GM18873 (cell line): ENCODE measurements at regions not wholly inside any gene's neighbourhood (a gene's known extent, or its start where the extent isn't known, plus 50 kb on each side); places are given as distances from the start of the nearest gene placed in this dataset.

Experiments
- ATAC-seq: cut with Tn5 transposase; IDR thresholded peaks from one replicate; pipeline ENCODE4 v1.9.1; 2021; ENCODE audit warnings: mild to moderate bottlenecking, moderate library complexity, moderate number of reproducible peaks; ENCODE audit not compliant: unreplicated experiment, low FRiP score

DNA sequence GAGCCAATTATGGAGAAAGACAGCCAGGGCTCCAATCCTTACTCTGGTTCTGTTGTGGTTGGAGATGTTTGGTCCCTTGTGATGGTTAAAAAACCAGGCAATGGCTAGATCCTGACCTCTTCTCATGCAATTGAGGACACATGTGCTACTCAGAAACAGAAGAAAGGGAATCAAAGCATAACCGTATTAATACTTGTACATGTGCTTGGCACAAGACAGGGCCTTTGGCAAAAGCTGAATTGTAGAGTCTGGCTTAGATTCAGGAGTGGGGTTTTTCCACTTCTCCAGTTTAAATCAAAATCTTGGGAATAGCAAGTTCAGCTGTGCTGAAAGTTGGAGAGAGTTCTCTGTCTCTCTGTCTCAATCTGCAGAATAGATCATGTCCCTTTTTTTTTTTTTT lies 80.1 kb upstream of the E2F8 start:
- no peak for ATAC-seq

DNA sequence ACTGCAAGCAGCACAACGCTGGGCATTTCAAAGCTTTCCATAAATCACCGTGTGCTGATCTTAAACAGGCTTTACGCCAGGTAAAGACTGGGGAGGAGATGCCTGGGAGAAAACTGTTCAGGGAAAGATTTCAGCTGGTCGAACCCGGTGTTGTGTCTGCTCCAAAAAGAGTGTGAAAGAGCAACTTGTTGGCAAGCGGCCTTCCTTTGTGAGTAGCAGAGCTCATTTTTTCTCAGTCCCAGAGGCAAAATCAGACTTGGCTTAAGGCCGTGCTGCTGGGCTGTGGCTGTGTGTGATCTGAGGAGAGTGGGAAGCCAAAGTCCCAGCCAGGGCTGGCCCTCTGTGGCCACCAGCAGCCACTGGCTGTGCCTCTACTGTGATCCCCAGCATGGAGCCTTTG lies 75.7 kb upstream of the E2F8 start:
- no peak for ATAC-seq

DNA sequence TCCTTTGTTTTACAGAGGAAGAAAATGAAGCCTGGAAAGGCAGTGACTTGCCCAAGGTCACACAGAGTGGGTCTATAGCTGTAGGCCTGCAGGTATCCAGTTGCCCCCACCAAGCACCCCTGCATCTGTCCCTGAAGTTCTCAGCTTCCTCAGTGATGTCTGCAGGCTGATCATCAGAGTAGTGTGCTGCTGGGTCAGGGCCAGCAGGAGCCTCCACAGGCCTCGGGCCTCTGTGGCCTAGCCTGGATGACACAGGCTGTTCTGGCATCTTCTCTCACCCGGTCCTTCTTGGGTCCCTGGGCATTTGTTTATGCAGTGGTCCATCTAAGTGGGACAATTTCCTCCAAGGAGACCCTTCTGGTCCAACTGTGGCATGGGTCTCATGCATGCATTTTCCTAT lies 74.8 kb upstream of the E2F8 start:
- ATAC-seq, result no peak

DNA sequence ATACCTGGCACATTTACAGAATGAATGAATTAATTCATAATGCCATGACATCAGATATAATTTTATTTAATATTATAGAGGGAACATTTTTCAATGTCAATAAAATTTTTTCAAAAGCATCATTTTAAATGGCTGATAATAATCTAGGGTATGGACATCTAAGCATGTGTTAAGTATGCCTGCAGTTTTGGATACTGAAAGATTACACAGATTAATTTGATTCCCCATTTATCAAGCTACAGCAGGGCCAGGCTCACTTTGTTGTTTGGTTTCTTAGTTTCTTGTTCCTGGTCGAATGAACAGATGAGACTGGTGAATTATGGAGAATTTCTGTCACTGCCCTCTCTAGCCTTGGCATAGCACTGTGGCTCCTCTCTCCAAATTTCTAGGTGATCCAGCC lies 72.4 kb upstream of the E2F8 start:
- ATAC-seq, result no peak

DNA sequence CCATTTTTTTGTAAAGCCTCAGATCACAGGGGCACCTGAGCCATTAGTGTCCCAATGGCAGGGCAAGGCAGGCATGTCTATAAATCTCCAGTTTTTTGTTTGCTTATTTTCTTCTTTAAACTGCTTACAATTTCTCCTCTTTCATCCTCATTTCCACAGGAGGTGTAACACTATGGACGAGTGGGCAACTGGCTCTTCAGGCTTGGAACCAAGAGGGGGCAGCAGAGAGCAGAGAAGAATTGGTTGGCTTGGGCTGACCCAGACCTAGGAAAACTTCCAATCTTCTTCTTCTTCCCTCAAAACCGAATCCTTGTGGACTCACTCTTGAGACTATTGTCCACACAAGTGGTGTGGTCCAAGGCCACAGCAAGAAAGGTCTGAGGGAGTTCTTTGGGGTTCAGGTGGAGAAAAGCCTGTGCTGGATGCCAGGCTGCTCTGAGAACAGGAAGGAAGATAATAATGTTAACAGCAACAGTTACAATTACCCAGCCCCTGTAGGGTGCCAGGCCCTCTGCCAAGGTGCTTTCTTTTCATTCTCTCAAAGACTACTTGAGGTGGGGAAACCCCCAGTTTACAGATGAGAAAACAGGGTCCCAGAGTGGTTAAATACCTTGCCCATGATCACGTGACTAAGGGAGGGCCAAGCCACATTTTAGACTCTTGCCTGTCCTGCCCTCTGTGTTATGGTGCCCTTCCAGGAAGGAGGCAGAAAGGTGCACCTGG lies 70.7 kb upstream of the E2F8 start:
- no peak for ATAC-seq

DNA sequence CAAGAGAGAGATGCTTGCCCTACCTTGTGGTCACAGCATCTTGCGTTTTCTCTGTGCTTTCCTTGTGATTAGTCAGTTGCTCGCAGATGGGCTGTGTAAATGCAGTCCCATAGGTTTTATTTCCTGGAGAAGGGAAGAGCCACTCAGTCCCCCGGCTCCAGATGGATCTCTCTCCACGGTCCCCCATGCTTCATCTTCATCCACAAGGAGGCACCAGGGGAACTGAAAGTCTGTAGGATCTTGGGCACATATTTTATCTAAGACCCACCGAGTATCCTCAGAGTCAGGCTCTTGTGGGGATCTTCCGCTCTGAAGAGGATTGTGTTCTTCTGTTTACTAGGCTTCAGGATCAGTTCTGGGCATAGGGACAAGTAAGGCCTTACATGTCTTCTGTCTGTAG lies 66.8 kb upstream of the E2F8 start:
- ATAC-seq, result no peak

DNA sequence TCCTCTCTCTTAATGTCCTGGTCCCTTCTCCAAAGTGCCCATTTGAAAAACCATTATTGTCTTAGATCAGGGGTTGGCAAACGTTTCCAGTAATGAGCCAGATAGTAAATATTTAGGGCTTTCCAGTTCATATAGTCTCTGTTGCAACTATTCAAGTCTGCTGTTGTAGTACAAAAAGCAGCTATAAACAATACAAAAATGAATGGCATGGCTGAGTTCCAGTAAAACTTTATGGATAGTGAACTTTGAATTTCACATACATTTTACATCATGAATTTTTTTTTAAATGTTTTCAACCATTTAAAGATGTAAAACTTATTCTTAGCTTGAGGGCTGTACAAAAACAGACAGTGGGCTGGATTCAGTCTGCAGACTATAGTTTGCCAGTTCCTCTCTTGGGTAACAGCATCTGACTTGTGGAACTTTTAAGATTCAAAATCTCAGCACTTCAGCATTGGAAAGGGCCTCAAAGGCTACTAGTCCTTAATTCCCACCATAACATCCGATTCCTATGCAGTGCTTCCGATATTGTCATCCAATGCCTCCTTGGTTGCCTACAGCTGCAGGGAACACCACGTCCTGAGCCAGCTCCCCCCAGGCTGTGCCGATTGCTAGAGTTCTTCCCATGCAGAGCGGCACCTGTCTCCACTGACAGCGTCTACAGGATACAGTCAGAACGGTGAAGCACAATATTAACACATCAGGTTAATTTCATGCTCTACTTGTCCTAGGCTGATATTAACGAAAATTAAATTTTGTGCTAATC lies 65.6 kb upstream of the E2F8 start:
- ATAC-seq, result no peak

DNA sequence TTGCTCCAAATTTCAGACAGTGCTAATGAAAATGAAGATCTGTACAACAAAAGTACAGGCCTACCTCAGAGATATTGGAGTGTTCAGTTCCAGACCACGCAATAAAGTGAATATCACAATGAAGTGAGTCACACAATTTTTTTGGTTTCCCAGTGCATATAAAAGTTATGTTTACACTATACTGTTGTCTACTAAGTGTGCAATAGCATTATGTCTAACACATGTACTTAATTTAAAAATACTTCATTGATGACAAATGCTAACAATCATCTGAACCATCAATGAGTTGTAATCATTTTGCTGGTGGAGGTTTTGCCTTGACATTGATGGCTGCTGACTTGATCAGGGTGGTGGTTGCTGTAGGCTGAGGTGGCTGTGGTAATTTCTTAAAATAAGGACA lies 60.6 kb upstream of the E2F8 start:
- no peak for ATAC-seq

DNA sequence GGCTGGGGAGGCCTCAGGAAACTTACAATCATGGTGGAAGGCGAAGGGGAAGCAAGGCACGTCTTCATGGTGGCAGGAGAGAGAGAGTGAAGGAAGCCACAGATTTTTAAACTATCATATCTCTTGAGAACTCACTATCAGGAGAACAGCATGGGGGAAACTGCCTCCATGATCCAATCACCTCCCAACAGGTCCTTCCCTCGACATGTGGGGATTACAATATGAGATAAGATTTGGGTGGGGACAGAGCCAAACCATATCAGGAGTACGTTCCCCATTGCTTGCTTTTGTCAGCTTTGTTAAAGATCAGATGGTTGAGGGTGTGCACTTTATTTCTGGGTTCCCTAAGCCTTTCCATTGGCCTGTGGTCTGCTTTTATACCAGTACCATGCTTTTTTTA lies 53.7 kb upstream of the E2F8 start:
- no peak for ATAC-seq

DNA sequence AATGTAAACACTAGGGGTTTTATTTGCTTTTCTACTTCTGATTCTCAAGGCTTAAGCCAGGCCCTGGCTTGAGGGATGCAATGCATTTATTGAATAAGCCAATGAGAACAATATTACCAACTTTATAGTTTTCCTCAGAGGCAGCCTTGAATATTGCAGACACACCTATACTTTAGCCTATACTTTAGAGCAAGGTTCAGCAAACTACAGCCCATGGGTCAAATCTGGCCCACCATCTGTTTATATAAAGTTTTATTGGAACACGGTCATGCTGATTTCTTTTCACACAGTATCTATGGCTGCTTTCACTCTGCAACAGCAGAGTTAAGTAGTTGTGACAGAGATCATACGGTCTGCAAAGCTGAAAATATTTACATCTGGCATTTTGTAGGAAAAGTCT lies 50.3 kb upstream of the E2F8 start:
- no peak for ATAC-seq
